K562 (cell line): ENCODE measurements at regions not wholly inside any gene's neighbourhood (a gene's known extent, or its start where the extent isn't known, plus 50 kb on each side); places are given as distances from the start of the nearest gene placed in this dataset.

Source experiments
- ATAC-seq: fragments of 200-7000 bp; cut with Tn5 transposase; 3 replicates; pipeline ENCODE4 v1.9.1; 2020; ENCODE audit warnings: moderate library complexity
- BruUV-seq: library from RNA; stranded (reverse); fragments of 400-500 nt; replicated peaks from 2 replicates; lab custom pipeline; 2021; lab: Mats Ljungman, UMichigan
- CTCF ChIA-PET: fragments of 300-600 bp; formaldehyde crosslinking; extraction: SDS; loops from one replicate; lab custom pipeline; 2021; ENCODE audit warnings: low intra/inter-chr PET ratio; lab: Yijun Ruan, JAX
- POLR2A ChIA-PET: fragments of 300-600, 350-650 bp; sonication (Branson Sonifier 250); formaldehyde crosslinking; extraction: SDS; loops from one replicate; lab custom pipeline; 2021; ENCODE audit warnings: antibody characterized with exemption, inconsistent platforms; lab: Yijun Ruan, JAX
- DNase-seq, 4 experiments: peaks; one replicate each; pipeline versions ENCODE4 v3.0.0 to v3.0.0-alpha.2; 2011 to 2018; ENCODE audit warnings: low spot score in 3 of 4, mixed read lengths in 3 of 4; ENCODE audit errors: extremely low read depth in 1 of 4
- FAIRE-seq: peaks from 2 replicates; lab custom pipeline; 2011; peaks lifted over from hg19 to GRCh38; lab: Jason Lieb, UNC
- H2AFZ ChIP-seq: 2 replicates; pipeline ENCODE4 v1.6.0; 2011; ENCODE audit warnings: low read depth, low read length, control low read depth, inconsistent platforms
- H3K27ac ChIP-seq: fragments of 200-600 bp; 3 replicates; pipeline ENCODE4 v1.8.0; 2011; ENCODE audit warnings: low read depth, mild to moderate bottlenecking, control low read depth, inconsistent platforms, low read length, moderate library complexity, mixed read lengths; ENCODE audit errors: extremely low read depth
- H3K27me3 ChIP-seq, 2 experiments: fragments of 300-600 bp in 1 of 2; 2 replicates in 1 of 2; 3 replicates in 1 of 2; pipeline versions ENCODE4 v1.6.0 to v1.8.0; 2011; ENCODE audit warnings: inconsistent platforms in 2 of 2, low read length in 2 of 2, mild to moderate bottlenecking in 1 of 2, mixed read lengths in 1 of 2, moderate library complexity in 1 of 2; ENCODE audit not compliant: control insufficient read depth in 2 of 2, insufficient read depth in 2 of 2
- H3K36me3 ChIP-seq: fragments of 300-600 bp; 3 replicates; pipeline ENCODE4 v1.8.0; 2011; ENCODE audit warnings: mild to moderate bottlenecking, low read length, inconsistent platforms; ENCODE audit not compliant: control insufficient read depth, insufficient read depth
- H3K4me1 ChIP-seq, 2 experiments: fragments of 200-600 bp in 1 of 2; replicated peaks in 1 of 2; 2 replicates in 1 of 2; 3 replicates in 1 of 2; pipeline versions ENCODE4 v1.5.1 to v1.8.0; 2011; ENCODE audit warnings: inconsistent platforms in 2 of 2, low read length in 2 of 2, mild to moderate bottlenecking in 1 of 2, mixed read lengths in 1 of 2, moderate library complexity in 1 of 2; ENCODE audit not compliant: control insufficient read depth in 2 of 2, insufficient read depth in 2 of 2
- H3K4me2 ChIP-seq: 2 replicates; pipeline ENCODE4 v1.6.1; 2011; ENCODE audit warnings: low read length, control low read depth, inconsistent platforms, mixed read lengths; ENCODE audit not compliant: insufficient read depth
- H3K4me3 ChIP-seq: fragments of 200-600 bp; sonication (generic), shearing (Covaris generic); 2 replicates; pipeline ENCODE4 v1.5.1; 2016; ENCODE audit warnings: control low read depth, inconsistent platforms
- H3K79me2 ChIP-seq: fragments of 200-600 bp; 3 replicates; pipeline ENCODE4 v1.8.0; 2011; ENCODE audit warnings: low read length, inconsistent platforms; ENCODE audit not compliant: control insufficient read depth, insufficient read depth
- H3K9ac ChIP-seq, 2 experiments: 2 replicates each; pipeline versions ENCODE4 v1.6.0 to v1.6.1; 2011; ENCODE audit warnings: low read depth in 2 of 2, low read length in 2 of 2, control low read depth in 1 of 2, inconsistent platforms in 1 of 2, mild to moderate bottlenecking in 1 of 2, mixed read lengths in 1 of 2; ENCODE audit not compliant: insufficient read depth in 1 of 2
- H3K9me1 ChIP-seq: one replicate; pipeline ENCODE4 v1.6.0; 2011; ENCODE audit warnings: inconsistent platforms, mild to moderate bottlenecking, low read length, moderate library complexity; ENCODE audit not compliant: control insufficient read depth, insufficient read depth
- H3K9me3 ChIP-seq: replicated peaks from 2 replicates; pipeline ENCODE4 v1.5.1; 2011; ENCODE audit warnings: low read depth, low read length, inconsistent platforms; ENCODE audit not compliant: control insufficient read depth, insufficient read depth
- H4K20me1 ChIP-seq: replicated peaks from 2 replicates; pipeline ENCODE4 v1.6.1; 2011; ENCODE audit warnings: low read length, inconsistent platforms, mixed read lengths; ENCODE audit not compliant: control insufficient read depth, insufficient read depth
- BDP1 ChIP-seq: IDR thresholded peaks from 3 replicates; pipeline ENCODE4 v1.6.1; 2011; ENCODE audit not compliant: insufficient read length, insufficient read depth
- ETS2 ChIP-seq: IDR thresholded peaks from 2 replicates; pipeline ENCODE4 v1.6.1; 2016; ENCODE audit warnings: borderline replicate concordance, missing genetic modification characterization, mild to moderate bottlenecking, moderate library complexity, missing compliant biosample characterization; ENCODE audit not compliant: poor library complexity, severe bottlenecking
- FIP1L1 ChIP-seq: fragments of 200-400 bp; formaldehyde crosslinking; IDR thresholded peaks from 2 replicates; pipeline ENCODE4 v1.6.1; 2018; ENCODE audit warnings: mild to moderate bottlenecking, low read depth, low read length; ENCODE audit not compliant: poor library complexity, severe bottlenecking
- FUS ChIP-seq: fragments of 200-400 bp; formaldehyde crosslinking; optimal IDR thresholded peaks from 2 replicates; pipeline ENCODE3; 2017; ENCODE audit warnings: low read depth, low read length
- GATAD2B ChIP-seq: fragments of 450-650 bp; IDR thresholded peaks from 2 replicates; pipeline ENCODE4 v1.6.1; 2017; ENCODE audit warnings: mild to moderate bottlenecking, borderline replicate concordance
- HMG20B ChIP-seq: fragments of 250-450 bp; sonication (Bioruptor Pico); IDR thresholded peaks from 2 replicates; pipeline ENCODE4 v1.5.0; 2021; ENCODE audit warnings: mild to moderate bottlenecking
- MAFK ChIP-seq: IDR thresholded peaks from 2 replicates; pipeline ENCODE4 v1.6.1; 2011; ENCODE audit warnings: low read length, improper control_type of control experiment
- MTA1 ChIP-seq: fragments of 450-650 bp; IDR thresholded peaks from 2 replicates; pipeline ENCODE4 v1.6.1; 2017; ENCODE audit warnings: borderline replicate concordance
- MTA2 ChIP-seq: fragments of 450-650 bp; IDR thresholded peaks from 2 replicates; pipeline ENCODE4 v1.6.1; 2016; ENCODE audit warnings: low read depth
- MXD1 ChIP-seq: fragments of 250-450 bp; sonication (Bioruptor Pico); IDR thresholded peaks from 2 replicates; pipeline ENCODE4 v1.8.0; 2021; ENCODE audit warnings: borderline replicate concordance, mild to moderate bottlenecking, moderate library complexity; ENCODE audit not compliant: poor library complexity, severe bottlenecking
- PTBP1 ChIP-seq: fragments of 200-400 bp; formaldehyde crosslinking; IDR thresholded peaks from 2 replicates; pipeline ENCODE4 v1.6.1; 2017; ENCODE audit warnings: low read depth, low read length
- SRSF3 ChIP-seq: fragments of 200-400 bp; formaldehyde crosslinking; IDR thresholded peaks from 2 replicates; pipeline ENCODE4 v1.6.1; 2016; ENCODE audit warnings: mild to moderate bottlenecking, low read length, moderate library complexity; ENCODE audit not compliant: insufficient read depth
- TSC22D4 ChIP-seq: fragments of 450-650 bp; IDR thresholded peaks from 2 replicates; pipeline ENCODE4 v1.6.1; 2016; ENCODE audit warnings: missing genetic modification characterization, missing biosample characterization, control low read depth
- U2AF1 ChIP-seq: fragments of 200-400 bp; formaldehyde crosslinking; optimal IDR thresholded peaks from 2 replicates; pipeline ENCODE3; 2017; ENCODE audit warnings: mild to moderate bottlenecking, low read depth, low read length, moderate library complexity
- ZC3H8 ChIP-seq: fragments of 450-650 bp; IDR thresholded peaks from 2 replicates; pipeline ENCODE4 v1.6.1; 2017
- ZFX ChIP-seq: sonication (generic); formaldehyde crosslinking; IDR thresholded peaks from 2 replicates; pipeline ENCODE4 v1.8.0; 2022; ENCODE audit warnings: mild to moderate bottlenecking, missing genetic modification reagents, moderate library complexity
- ZNF592 ChIP-seq: fragments of 450-650 bp; IDR thresholded peaks from 2 replicates; pipeline ENCODE4 v1.6.1; 2017; ENCODE audit warnings: antibody characterized with exemption, mild to moderate bottlenecking
- ZNF707 ChIP-seq: fragments of 250-450 bp; sonication (Bioruptor Pico); conservative IDR thresholded peaks from 2 replicates; pipeline ENCODE4 v1.8.0; 2022; ENCODE audit warnings: inconsistent platforms, mild to moderate bottlenecking, moderate library complexity
- WGBS: fragments of 100-300 bp; shearing (Covaris generic); methylation state at CpG from one replicate; pipeline ENCODE4 v1.1.6; 2016; ENCODE audit warnings: low coverage, mixed read lengths; ENCODE audit not compliant: insufficient coverage; ENCODE audit errors: missing lambda C conversion rate; 5-methylcytosine and 5-hydroxymethylcytosine counted together
- in situ Hi-C: fragments of 300-500 bp; cut with MboI; formaldehyde crosslinking; loops from 4 replicates; pipeline ENCODE4 v1.15.0; 2018; ENCODE audit warnings: inconsistent platforms, mixed read lengths
- intact Hi-C: fragments of 100-400 bp; cut with micrococcal nuclease; formaldehyde crosslinking; loops from 2 replicates; pipeline ENCODE4 v1.14.2; 2022

DNA sequence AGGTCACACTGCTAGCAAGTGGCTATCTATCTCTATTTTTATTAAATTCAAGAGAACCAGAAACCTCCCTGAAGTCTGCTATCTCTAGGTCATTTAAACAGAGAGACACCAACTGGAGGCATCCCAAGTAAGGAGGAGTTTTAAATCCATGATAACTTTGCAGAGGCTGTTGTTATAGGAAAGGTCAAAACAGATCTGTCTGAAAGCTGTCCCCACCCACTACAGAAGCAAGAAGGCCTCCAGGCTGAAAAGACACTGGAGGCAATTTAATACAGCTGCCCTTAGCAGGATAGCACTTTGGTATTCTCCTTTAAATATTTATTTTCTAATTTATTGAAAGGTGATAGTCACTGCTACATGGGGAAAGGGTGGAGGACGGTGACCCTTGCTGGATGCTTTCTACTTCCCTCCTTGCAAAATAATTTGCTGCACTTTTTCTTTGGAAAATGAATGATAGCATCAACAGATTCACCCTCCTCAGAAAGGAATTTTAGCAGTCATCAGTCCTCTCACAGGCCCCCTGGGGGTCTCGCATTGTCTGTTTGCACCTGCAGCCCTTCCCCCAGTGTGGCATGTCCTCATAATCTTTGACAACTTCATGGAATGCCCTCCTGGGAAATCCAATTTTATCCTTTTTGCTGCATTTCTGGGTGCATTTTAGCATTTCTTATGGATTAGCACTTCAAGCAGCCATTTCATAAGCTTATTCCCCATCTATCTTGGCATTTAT is 429.5 kb upstream of the TNP1 start:
- H3K9me1 ChIP-seq = no peaks in the 10 kb centered on the region
- DNase-seq (peak in 2 of 4 experiments; percentile 2 to 6), ATAC-seq (no peak), FAIRE-seq (no peak)
- no peaks in the 10 kb centered on the region for H3K9me3 ChIP-seq
- in situ Hi-C loops = no loop called here
- H3K4me1 ChIP-seq = peaks cover 0 to 9% of the 10 kb centered on the region in 2 experiments; a peak in 2 of 5 replicates
- ChIA-PET POLR2A (interaction anchor here (1.5 kb wide), 1 partner anchor 16 kb away, joined by 3 read pairs; no protein-coding TSS in a partner anchor), CTCF (no interaction called here)
- no TSS peak for BruUV-seq
- H2AFZ ChIP-seq = no peak overlapping the region
- H3K79me2 ChIP-seq = no peaks in the 10 kb centered on the region
- intact Hi-C loops = no loop called here
- H3K4me2 ChIP-seq = no peak overlapping the region
- H3K27ac ChIP-seq = no peak overlapping the region
- H4K20me1 ChIP-seq = no peaks in the 10 kb centered on the region
- no peaks in the 10 kb centered on the region for H3K36me3 ChIP-seq
- WGBS = 0% methylated on average over 2 of the region's 2 CpGs
- no peak overlapping the region for H3K4me3 ChIP-seq
- H3K27me3 ChIP-seq = no peaks in the 10 kb centered on the region
- no peak overlapping the region for H3K9ac ChIP-seq
- TF ChIP-seq ZC3H8 (no peak), MTA2 (no peak), ZNF707 (no peak), GATAD2B (no peak), FIP1L1 (no peak), MAFK (no peak), MTA1 (no peak), ETS2 (tag) (no peak), ZFX (no peak), SRSF3 (no peak), ZNF592 (no peak), PTBP1 (no peak), FUS (no peak), HMG20B (CRISPR knock-in tag) (no peak), U2AF1 (no peak), BDP1 (no peak), MXD1 (CRISPR knock-in tag) (no peak), TSC22D4 (no peak)
